Embryonic facial prominence (tissue), 1 donor: ENCODE measurements at regions not wholly inside any gene's neighbourhood (a gene's known extent, or its start where the extent isn't known, plus 50 kb on each side); places are given as distances from the start of the nearest gene placed in this dataset.
"Not testable (repeated sequence)": the region's sequence is repeated elsewhere in the genome, so short reads cannot be mapped to it uniquely, and the experiment has no call there.

ENCODE experiments used
- DNase-seq: peaks from one replicate; pipeline ENCODE4 v3.0.0-alpha.2; 2016; ENCODE audit errors: extremely low spot score

DNA sequence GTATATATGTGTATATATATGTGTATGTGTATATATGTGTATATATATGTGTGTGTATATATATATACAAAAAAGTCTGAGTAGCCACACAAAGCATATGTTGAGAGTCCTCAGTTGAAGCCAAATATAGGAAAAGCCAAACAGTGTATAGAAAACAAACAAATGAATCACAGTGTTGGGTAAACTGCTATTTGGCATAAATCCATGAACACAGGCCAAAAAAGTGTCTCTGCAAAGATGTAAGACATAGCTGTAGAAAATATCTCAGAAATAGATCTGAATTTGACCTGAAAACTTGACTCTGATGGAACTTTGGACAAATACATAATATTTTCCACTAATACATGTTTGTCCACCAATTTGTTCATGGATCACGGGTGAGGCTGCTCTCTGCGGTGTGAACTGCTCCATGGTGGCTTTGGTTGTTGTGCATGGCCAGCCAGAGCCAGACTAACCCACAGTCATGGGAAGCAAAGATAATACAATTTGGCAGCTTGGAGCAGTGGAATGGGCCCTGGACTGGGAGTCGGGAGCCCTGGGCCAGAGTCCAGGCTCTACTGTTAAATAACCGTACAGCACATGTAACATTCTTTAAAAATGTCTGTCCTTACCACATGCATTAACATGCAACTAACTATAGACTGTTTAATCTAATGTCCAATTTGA is 76.9 kb upstream of the EED start:
- no peak for DNase-seq

- DNase-seq, result not testable (repeated sequence)
These were observed 78.3 kb upstream of the EED start for GRCh38 chr11:86166287-86166686.

DNA sequence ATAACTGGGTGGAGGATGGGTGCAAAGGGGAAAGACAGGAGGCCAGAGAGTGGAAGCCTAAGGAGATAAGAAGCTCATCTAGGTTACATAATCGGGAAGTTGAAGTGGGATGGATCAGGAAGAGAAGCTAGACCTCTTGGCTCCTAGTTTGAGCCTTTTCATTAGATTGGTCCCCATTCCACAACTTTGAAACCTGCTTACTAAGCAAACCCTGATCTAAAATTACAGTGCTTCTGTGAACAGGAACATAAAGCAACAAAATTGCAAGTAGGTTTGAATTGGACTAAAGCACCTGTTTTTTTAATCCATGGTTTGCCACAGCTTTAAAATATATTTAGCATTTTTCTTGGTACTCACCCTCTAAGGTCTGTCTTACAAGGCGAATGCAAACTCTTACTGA is 80.4 kb upstream of the EED start:
- no peak for DNase-seq

GRCh38 chr11:86163221-86163876 is 81.2 kb upstream of the EED start:
- DNase-seq, result not testable (repeated sequence)

DNA sequence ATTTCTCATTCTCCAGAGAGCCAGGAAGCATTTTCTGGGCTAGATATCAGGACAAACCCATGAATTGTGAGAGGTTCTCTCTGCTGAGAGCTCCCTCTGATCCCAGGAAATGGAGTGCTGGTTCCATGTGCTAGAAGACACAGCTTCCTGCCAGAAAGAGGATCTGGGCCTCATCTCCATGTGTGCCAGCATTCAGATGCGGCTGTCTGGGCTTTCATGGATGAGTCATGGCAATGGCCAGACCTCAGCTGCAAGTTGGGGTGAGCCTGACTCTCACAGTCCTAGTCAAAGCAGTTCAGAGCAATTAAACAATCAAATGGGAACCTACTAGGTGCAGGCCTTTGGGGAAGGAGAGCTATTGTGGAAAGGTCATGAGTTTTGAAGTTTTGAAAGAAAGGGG is 82.3 kb upstream of the EED start:
- DNase-seq, result no peak

GRCh38 chr11:86161837-86162236 is 82.7 kb upstream of the EED start:
- no peak for DNase-seq

- DNase-seq, result no peak
These were observed 83.2 kb upstream of the EED start for GRCh38 chr11:86161336-86161735.

- DNase-seq, result no peak
These were observed 83.9 kb upstream of the EED start for GRCh38 chr11:86160541-86161149.

DNA sequence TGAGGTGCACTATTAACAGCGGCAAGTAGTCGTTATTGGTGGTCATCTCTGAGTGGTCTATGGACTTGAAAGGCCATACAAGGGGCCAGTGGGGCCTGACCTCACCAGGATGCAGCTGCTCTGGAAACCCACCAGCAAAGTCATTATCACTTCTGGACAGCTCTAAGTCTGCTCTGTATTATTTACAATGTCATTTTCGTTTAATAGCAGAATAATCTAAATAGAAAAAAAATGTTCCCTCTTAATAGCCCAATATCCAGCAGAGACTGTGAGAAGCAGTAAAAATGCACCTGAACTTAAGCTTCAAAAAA is 85.0 kb upstream of the EED start:
- DNase-seq, result no peak

DNA sequence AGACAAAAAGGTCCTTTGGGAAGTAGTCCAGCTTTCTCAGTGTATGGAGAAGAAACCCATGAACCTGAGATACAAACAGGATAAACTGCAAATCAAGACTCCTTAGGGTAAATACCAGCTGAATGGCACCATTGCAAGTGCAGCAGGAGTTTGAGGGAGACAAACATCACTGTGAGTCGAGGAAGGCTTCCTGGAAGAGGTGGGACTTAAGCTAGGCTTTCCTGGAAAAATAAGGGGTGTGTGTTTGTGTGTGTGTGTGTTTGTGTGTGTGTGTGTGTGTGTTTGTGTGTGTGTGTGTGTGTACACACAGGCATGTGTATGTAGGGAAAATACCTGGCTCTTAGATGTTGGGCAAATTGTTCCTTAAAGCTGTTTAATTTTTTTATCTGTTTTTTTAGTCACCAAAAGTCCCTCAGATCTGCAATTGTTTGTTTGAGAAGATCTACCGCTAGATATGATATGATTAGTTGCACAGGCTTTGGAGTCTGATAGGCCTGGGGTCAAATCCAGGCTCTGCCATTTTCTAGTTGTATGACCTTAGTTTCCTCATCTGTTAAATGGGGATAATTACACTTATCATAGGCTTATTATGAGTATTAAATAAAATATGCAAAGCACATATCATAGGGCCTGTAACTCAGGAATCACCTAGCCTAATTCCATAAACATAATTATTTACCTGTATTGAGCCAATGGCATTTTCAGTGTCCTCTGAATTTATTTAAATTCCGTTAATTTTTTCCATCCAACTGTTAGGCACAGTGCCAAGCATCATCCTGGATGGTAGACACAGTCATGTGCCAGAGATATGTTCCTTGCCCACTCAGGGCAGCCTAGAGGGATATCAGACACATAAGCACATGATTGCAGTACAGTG is 85.6 kb upstream of the EED start:
- no peak for DNase-seq

DNA sequence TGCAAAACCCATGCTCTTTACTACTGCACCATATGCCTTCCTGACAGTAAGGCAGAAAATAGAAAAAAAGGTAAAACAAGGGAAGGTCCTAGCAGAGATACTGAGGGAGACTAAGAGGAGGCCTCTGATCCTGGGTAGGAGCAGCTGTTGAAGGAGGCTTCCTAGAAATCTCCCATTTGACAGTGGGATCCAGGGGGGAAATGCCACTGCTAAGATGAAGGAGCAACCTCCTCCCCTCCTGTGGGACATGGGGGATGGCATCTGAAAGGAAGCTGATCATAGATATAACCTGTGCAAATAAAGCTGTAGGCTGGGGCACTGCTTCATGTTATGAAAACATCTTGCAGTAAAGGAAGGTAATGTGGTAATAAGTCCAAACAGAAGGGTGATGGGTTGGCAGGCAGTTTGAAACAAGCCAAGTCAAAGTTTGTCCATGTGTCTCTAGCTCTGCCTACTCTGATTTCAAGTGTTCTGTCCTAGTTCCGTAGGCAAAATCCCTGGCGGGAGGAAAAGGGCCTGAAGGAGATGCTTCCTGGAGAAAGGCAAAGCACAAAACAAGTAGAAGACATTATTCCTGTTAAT is 86.7 kb upstream of the EED start:
- no peak for DNase-seq

DNA sequence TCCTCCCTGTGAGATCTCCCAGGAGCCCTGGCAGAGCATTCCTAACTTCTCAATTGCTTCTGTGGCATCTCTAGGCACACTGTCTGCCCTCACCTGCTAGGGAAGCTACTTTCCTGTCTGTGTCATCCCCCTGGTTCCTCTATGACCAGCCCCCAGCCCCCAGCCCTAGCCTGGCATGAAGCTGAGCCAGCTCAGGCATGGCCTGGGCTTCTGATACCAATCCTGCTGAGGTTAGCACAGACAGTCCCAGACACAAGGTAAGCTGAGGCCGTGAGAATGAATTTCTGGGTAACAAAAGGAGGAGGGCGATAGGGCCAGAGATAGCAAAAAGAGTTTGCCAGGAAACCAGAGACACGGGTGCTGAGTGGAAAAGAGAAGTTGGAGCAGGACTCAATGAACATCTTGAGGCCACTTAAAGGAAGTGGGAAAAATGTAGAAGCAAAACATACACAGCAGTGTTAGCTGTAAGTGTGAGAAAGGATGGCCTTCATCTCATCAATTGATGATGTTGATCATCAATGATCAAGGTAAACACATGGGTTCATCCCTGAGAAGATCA is 87.6 kb upstream of the PICALM start:
- DNase-seq, result no peak

DNA sequence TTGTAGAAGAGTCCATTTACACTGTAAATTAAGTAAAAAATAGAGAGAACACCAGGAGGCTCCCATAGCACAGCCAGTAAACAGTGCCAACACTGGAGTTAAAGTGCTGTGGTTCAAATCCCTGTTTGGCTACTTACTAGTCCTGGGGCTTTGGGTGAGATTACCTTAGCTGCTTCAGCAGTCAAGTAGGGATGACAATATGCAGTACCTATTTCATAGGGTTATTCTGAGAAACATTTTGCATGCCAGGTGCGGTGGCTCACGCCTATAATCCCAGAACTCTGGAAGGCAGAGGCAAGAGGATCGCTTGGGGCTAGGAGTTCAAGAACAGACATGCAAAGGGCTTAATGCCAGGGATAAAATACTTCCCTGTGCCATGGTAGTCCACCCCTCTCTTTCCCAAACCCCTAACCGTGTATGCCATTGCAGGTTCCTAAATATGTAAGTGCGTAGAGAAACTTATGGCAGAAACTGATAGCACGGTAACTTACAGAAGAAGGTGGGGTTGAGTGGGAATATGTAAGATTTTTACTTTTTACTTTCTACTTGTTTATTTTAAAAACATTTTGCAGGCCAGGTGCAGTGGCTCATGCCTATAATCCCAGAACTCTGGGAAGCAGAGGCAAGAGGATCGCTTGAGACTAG is 86.4 kb upstream of the PICALM start:
- no peak for DNase-seq

DNA sequence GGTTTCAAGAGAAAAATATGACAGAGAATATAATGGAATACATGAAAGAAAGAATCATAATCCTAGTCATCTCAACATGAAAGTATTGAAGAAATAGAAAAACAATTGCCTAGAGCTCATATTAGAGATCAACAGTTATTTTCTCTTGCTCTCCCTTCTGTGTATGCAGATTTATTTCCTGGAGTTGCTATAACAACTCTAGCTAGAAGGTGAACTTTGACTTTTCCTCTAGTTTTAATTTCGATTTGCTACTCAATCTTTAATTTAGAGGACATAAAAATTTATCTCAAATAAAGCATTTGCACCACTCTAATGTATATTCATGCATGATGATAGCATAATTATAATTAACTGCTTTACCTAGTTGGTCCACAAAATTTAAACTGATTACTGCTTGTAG is 84.6 kb upstream of the PICALM start:
- no peak for DNase-seq

DNA sequence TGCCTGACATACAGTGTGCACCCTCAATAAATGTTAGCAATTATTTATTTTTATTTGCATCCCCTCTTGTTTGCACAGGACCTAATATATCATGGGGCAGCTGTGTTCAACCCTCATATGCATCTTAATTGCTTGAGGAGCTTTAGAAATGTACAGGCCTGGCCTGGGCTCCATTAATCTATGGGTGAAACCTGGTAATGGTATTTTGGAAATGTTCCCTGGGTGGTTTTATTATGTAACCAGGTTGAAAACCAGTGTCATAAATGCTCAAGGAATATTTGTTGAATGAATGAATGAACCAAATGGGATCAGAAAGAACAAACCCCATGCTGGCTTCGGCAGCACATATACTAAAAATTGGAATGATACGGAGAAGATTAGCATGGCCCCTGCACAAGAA is 84.0 kb upstream of the PICALM start:
- DNase-seq, result no peak

DNA sequence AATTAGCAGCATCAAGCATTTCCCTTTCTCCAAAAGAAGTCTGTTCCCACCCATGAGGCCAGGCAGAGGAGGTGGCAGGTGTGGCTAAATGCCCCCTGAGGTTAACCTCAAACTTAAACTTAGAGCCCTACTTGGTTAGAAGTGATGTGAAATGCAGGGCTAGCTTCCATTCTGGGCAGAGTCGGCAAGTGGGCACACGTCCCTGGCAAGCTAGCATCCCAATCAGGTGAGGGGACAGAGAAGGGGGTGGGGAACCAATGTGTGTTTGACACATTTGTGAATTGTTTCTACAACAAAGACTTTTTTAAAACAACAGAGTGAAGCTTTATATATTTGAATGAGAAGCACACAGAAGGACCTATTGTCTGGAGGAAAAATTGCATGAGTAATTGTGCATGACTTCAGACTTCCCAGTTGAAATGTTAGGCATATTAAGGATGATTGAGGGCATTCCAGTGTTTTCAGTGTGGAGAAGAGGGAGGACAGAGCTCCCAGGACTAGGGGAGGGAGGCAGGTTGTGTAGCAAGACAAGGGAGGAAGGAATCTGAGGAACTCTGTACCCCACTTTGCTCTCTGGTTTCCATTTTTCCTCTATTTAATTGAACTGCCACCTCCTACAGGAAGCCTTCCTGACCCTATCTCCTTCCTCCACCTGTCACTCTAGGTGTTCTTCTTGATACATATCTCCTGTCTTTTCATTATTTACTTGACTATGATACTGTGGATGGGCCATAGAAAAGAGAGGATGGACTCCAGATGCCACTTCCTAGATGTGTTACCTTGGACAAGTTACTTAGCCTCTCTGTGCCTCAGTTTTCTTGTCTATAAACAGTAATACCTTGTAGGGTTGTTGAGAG is 83.3 kb upstream of the PICALM start:
- DNase-seq, result no peak

DNA sequence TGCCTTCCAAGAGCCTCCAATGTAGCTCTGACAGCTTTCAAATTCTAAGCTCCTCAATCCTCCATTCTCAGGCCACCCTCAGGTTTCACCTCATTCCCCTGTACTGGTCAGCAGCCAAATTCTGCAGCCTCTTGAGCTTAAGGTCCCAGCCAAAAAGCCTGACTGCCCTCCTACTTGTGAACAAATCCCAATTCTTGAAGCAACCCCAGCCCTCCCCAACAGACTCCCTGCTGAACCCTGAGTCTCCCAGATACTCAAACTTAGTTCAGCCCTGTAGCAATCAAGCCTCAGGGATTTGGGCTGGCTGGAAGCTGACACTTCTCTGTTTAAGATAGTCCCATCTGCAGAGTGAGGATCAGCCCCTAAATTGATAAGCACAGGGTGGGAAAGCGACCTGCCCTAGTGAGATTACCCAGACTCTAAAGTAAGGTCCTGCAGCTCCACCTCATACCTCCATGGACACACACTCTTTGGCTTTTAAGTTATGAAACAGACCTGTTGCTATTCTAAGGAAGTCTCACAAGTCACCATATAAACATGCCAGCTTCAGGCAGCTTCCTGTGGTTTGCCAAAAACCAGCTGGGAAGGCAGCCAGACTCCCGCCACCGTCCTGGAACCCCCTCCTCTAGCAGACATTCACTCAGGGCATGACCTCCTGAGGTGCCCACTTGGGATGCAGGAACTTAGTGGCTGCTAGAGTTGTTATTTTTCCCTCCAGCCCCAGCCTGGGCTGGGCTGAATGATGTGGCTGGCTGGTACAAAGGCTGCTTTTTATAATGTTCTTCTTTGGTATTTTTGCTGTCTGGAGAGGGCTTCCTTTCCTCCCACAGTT is 82.5 kb upstream of the PICALM start:
- DNase-seq, result no peak

GRCh38 chr11:86150847-86151173 is 81.9 kb upstream of the PICALM start:
- DNase-seq, result peak; percentile 27

GRCh38 chr11:86149792-86150191 is 80.9 kb upstream of the PICALM start:
- no peak for DNase-seq

GRCh38 chr11:86148345-86148747 is 79.5 kb upstream of the PICALM start:
- no peak for DNase-seq
